IMR-90 (cell line): ENCODE measurements at regions not wholly inside any gene's neighbourhood (a gene's known extent, or its start where the extent isn't known, plus 50 kb on each side); places are given as distances from the start of the nearest gene placed in this dataset.

Experiments used
- ATAC-seq: fragments of 200-7000 bp; cut with Tn5 transposase; 2 replicates; pipeline ENCODE4 v1.9.1; 2020; ENCODE audit warnings: low read depth, mild to moderate bottlenecking, moderate library complexity
- BruUV-seq: library from RNA; stranded (reverse); fragments of 400-500 nt; replicated peaks from 2 replicates; lab custom pipeline; 2021; lab: Mats Ljungman, UMichigan
- CTCF ChIA-PET: fragments of 300-600 bp; formaldehyde crosslinking; extraction: SDS; loops from one replicate; lab custom pipeline; 2021; ENCODE audit warnings: antibody characterized with exemption; lab: Yijun Ruan, JAX
- POLR2A ChIA-PET: fragments of 300-600 bp; sonication (Branson Sonifier 250); formaldehyde crosslinking; loops from one replicate; lab custom pipeline; 2022; ENCODE audit warnings: antibody characterized with exemption; ENCODE audit not compliant: unreplicated experiment; lab: Charles Lee
- DNase-seq: peaks from one replicate; pipeline ENCODE4 v3.0.0; 2013
- H2AFZ ChIP-seq: replicated peaks from 2 replicates; pipeline ENCODE3; 2013; ENCODE audit warnings: low read length, mild to moderate bottlenecking; ENCODE audit not compliant: poor library complexity
- H2AK5ac ChIP-seq: 2 replicates; pipeline ENCODE4 v1.6.1; 2013; ENCODE audit warnings: low read depth, low read length, inconsistent platforms
- H2AK9ac ChIP-seq: replicated peaks from 2 replicates; pipeline ENCODE3; 2013; ENCODE audit warnings: mild to moderate bottlenecking, low read depth, low read length, moderate library complexity; ENCODE audit not compliant: poor library complexity
- H2BK120ac ChIP-seq: 2 replicates; pipeline ENCODE4 v1.6.1; 2013; ENCODE audit warnings: low read depth, low read length, inconsistent platforms
- H2BK15ac ChIP-seq: 3 replicates; pipeline ENCODE4 v1.6.1; 2013; ENCODE audit warnings: low read depth, low read length, inconsistent platforms
- H2BK20ac ChIP-seq: 2 replicates; pipeline ENCODE4 v1.6.1; 2013; ENCODE audit warnings: low read depth, mild to moderate bottlenecking, inconsistent platforms, low read length, moderate library complexity
- H2BK5ac ChIP-seq: 2 replicates; pipeline ENCODE4 v1.6.1; 2013; ENCODE audit warnings: mild to moderate bottlenecking, low read depth, low read length, inconsistent platforms; ENCODE audit not compliant: poor library complexity, severe bottlenecking
- H3K14ac ChIP-seq: replicated peaks from 2 replicates; pipeline ENCODE4 v1.6.1; 2013; ENCODE audit warnings: low read depth, low read length, inconsistent platforms
- H3K18ac ChIP-seq: 2 replicates; pipeline ENCODE4 v1.6.1; 2013; ENCODE audit warnings: low read depth, low read length, control low read depth
- H3K23ac ChIP-seq: 2 replicates; pipeline ENCODE4 v1.6.1; 2013; ENCODE audit warnings: low read depth, low read length, inconsistent platforms
- H3K27ac ChIP-seq: 2 replicates; pipeline ENCODE4 v1.5.1; 2013; ENCODE audit warnings: mild to moderate bottlenecking, control low read depth, low read length; ENCODE audit not compliant: insufficient read depth
- H3K27me3 ChIP-seq: 2 replicates; pipeline ENCODE4 v1.6.1; 2013; ENCODE audit warnings: low read length; ENCODE audit not compliant: control insufficient read depth, insufficient read depth
- H3K36me3 ChIP-seq: 2 replicates; pipeline ENCODE4 v1.6.1; 2013; ENCODE audit warnings: low read length, mixed read lengths; ENCODE audit not compliant: control insufficient read depth, insufficient read depth
- H3K4ac ChIP-seq: 2 replicates; pipeline ENCODE4 v1.6.1; 2013; ENCODE audit warnings: low read depth, low read length, inconsistent platforms
- H3K4me1 ChIP-seq: 2 replicates; pipeline ENCODE4 v1.6.1; 2013; ENCODE audit warnings: low read length, mixed read lengths; ENCODE audit not compliant: control insufficient read depth, insufficient read depth
- H3K4me2 ChIP-seq: 2 replicates; pipeline ENCODE4 v1.6.1; 2013; ENCODE audit warnings: low read depth, mild to moderate bottlenecking, control low read depth, low read length, moderate library complexity
- H3K4me3 ChIP-seq: 2 replicates; pipeline ENCODE4 v1.5.1; 2013; ENCODE audit warnings: low read depth, mild to moderate bottlenecking, control low read depth, low read length, moderate library complexity; ENCODE audit not compliant: insufficient read depth
- H3K56ac ChIP-seq: 2 replicates; pipeline ENCODE4 v1.6.1; 2013; ENCODE audit warnings: low read length, inconsistent platforms; ENCODE audit not compliant: insufficient read depth; ENCODE audit errors: extremely low read depth
- H3K79me1 ChIP-seq, 2 experiments: 2 replicates each; pipeline ENCODE4 v1.6.1; 2013; ENCODE audit warnings: low read length in 2 of 2, inconsistent platforms in 1 of 2, low read depth in 1 of 2
- H3K9ac ChIP-seq: 2 replicates; pipeline ENCODE4 v1.6.1; 2013; ENCODE audit warnings: low read depth, low read length, control low read depth
- H3K9me1 ChIP-seq: 2 replicates; pipeline ENCODE4 v1.6.1; 2013; ENCODE audit warnings: low read length, inconsistent platforms; ENCODE audit not compliant: insufficient read depth
- H3K9me3 ChIP-seq: 2 replicates; pipeline ENCODE4 v1.6.1; 2013; ENCODE audit warnings: low read length; ENCODE audit not compliant: control insufficient read depth, insufficient read depth
- H4K20me1 ChIP-seq: 2 replicates; pipeline ENCODE4 v1.6.1; 2013; ENCODE audit warnings: low read length, inconsistent platforms; ENCODE audit not compliant: insufficient read depth
- H4K5ac ChIP-seq: 2 replicates; pipeline ENCODE4 v1.6.1; 2013; ENCODE audit warnings: mild to moderate bottlenecking, low read depth, low read length, control low read depth
- H4K8ac ChIP-seq, 2 experiments: 2 replicates each; pipeline ENCODE4 v1.6.1; 2013; ENCODE audit warnings: low read depth in 2 of 2, low read length in 2 of 2, control low read depth in 1 of 2, inconsistent platforms in 1 of 2
- H4K91ac ChIP-seq: 2 replicates; pipeline ENCODE4 v1.6.1; 2013; ENCODE audit warnings: low read depth, low read length, inconsistent platforms; ENCODE audit not compliant: insufficient read depth
- RAD21 ChIP-seq: IDR thresholded peaks from 2 replicates; pipeline ENCODE4 v1.6.1; 2012; ENCODE audit warnings: low read length, improper control_type of control experiment
- RCOR1 ChIP-seq: IDR thresholded peaks from 2 replicates; pipeline ENCODE4 v1.6.1; 2012; ENCODE audit warnings: mild to moderate bottlenecking, low read length, improper control_type of control experiment; ENCODE audit not compliant: insufficient replicate concordance
- WGBS, 2 experiments: methylation state at CpG; one replicate each; pipeline versions ENCODE4 v1.1.5 to v1.1.7; 2013; ENCODE audit warnings: missing lambda C conversion rate in 2 of 2; ENCODE audit not compliant: insufficient read length in 1 of 2; ENCODE audit errors: extremely low coverage in 2 of 2; 5-methylcytosine and 5-hydroxymethylcytosine counted together
- dilution Hi-C: fragments of 300-500 bp; cut with HindIII; formaldehyde crosslinking; loops from one replicate; pipeline ENCODE4 v1.14.3; 2018; ENCODE audit warnings: low sequenced_read_pairs; ENCODE audit not compliant: unreplicated experiment
- in situ Hi-C: fragments of 300-500 bp; cut with MboI; formaldehyde crosslinking; loops from 3 replicates; pipeline ENCODE4 v1.14.3; 2019; ENCODE audit warnings: low sequenced_read_pairs, inconsistent platforms, mixed read lengths
- intact Hi-C: fragments of 100-400 bp; cut with micrococcal nuclease; formaldehyde crosslinking; loops from 2 replicates; pipeline ENCODE4 v1.10.0; 2022

GRCh38 chr5:163964671-163965070 lies 459.3 kb downstream of the MAT2B start:
- no peak overlapping the region for H3K56ac ChIP-seq
- BruUV-seq = no TSS peak
- H2BK120ac ChIP-seq = no peak overlapping the region
- H3K23ac ChIP-seq = no peak overlapping the region
- no peak overlapping the region for H3K9ac ChIP-seq
- H2AK5ac ChIP-seq = no peak overlapping the region
- H3K4me1 ChIP-seq = 0 out of 2 replicates have a peak, but pooled peaks cover 2% of the 10 kb centered on the region
- no peak overlapping the region for H2BK15ac ChIP-seq
- dilution Hi-C loops (no loop called here), in situ Hi-C loops (no loop called here), intact Hi-C loops (no loop called here)
- H3K9me3 ChIP-seq = no peaks in the 10 kb centered on the region
- H3K9me1 ChIP-seq = no peaks in the 10 kb centered on the region
- H3K4me2 ChIP-seq = no peak overlapping the region
- H4K20me1 ChIP-seq = no peaks in the 10 kb centered on the region
- TF ChIP-seq RAD21 = no peak
- no peak for TF ChIP-seq RCOR1
- POLR2A ChIA-PET = no interaction called here
- H2BK20ac ChIP-seq = no peak overlapping the region
- CTCF ChIA-PET = interaction anchor here (0.6 kb wide), 1 partner anchor 377 kb away, joined by 3 read pairs; no protein-coding TSS in a partner anchor
- no peak overlapping the region for H2BK5ac ChIP-seq
- H3K27me3 ChIP-seq = no peaks in the 10 kb centered on the region
- no peak overlapping the region for H3K27ac ChIP-seq
- 90% methylated on average over 3 of the region's 3 CpGs; no CpG with 5 or more reads in 1 of the 2 experiments for WGBS, 2 experiments
- no peak overlapping the region for H2AFZ ChIP-seq
- ATAC-seq = no peak
- H3K79me1 ChIP-seq = no peaks in the 10 kb centered on the region
- H3K4ac ChIP-seq = no peak overlapping the region
- H4K8ac ChIP-seq = no peak overlapping the region
- H3K18ac ChIP-seq = no peak overlapping the region
- no peak overlapping the region for H3K4me3 ChIP-seq
- DNase-seq = peak; percentile 39
- H4K91ac ChIP-seq = no peak overlapping the region
- no peak overlapping the region for H2AK9ac ChIP-seq
- H4K5ac ChIP-seq = no peak overlapping the region
- H3K14ac ChIP-seq = no peak overlapping the region
- H3K36me3 ChIP-seq = no peaks in the 10 kb centered on the region
